ENCODE measurements at regions not wholly inside any gene's neighbourhood (a gene's known extent, or its start where the extent isn't known, plus 50 kb on each side); places are given as distances from the start of the nearest gene placed in this dataset.

DNA sequence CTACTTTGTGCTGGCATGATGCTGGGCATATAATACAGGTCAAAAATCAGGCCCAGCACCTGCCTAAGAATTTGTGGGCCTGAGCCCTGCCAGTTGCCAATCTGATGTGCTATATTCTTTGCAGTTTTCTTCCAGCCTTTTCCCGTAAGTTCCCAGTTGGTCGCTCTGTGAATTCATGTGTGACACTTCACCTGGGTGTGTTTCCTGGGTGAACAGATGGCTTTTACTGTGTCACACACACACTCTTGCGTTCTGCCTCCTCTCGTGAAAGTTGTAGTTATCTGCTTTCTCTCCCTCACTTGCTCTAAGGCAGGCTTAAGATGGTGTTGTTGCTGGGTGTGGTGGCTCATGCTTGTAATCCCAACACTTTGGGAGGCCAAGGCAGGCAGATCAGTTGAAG, 153.5 kb upstream of the DMRT1 start:
- no peak for TF ChIP-seq SUZ12 (IDR thresholded peaks at IDR 0.05; ENCODE audit: extremely low read depth, insufficient read depth, insufficient read length)
- no peak for TF ChIP-seq ZNF274 (IDR thresholded peaks at IDR 0.05; ENCODE audit: low read depth, low read length)

All from NT2/D1 (cell line).